Urinary bladder (tissue), 3 donors: ENCODE measurements at regions not wholly inside any gene's neighbourhood (a gene's known extent, or its start where the extent isn't known, plus 50 kb on each side); places are given as distances from the start of the nearest gene placed in this dataset.

ENCODE experiments used
- DNase-seq: peaks from one replicate; pipeline ENCODE4 v3.0.0-alpha.2; 2015; ENCODE audit errors: extremely low spot score
- H3K27ac ChIP-seq: one replicate; pipeline ENCODE4 v1.5.1; 2013; ENCODE audit warnings: low read depth, mild to moderate bottlenecking, moderate library complexity
- H3K36me3 ChIP-seq: one replicate; pipeline ENCODE4 v1.6.1; 2013; ENCODE audit warnings: mild to moderate bottlenecking, moderate library complexity; ENCODE audit not compliant: insufficient read depth
- H3K4me1 ChIP-seq: one replicate; pipeline ENCODE4 v1.6.1; 2013; ENCODE audit warnings: mild to moderate bottlenecking, moderate library complexity; ENCODE audit not compliant: insufficient read depth
- H3K4me3 ChIP-seq: one replicate; pipeline ENCODE4 v1.5.1; 2013; ENCODE audit warnings: low read depth, low read length
- WGBS: extraction: QIAGEN DNeasy Blood & Tissue Kit; methylation state at CpG from one replicate; pipeline ENCODE4 v1.1.7; 2013; 5-methylcytosine and 5-hydroxymethylcytosine counted together
- donor health status: healthy with polysubstance abuse.
- donor health status: healthy.

DNA sequence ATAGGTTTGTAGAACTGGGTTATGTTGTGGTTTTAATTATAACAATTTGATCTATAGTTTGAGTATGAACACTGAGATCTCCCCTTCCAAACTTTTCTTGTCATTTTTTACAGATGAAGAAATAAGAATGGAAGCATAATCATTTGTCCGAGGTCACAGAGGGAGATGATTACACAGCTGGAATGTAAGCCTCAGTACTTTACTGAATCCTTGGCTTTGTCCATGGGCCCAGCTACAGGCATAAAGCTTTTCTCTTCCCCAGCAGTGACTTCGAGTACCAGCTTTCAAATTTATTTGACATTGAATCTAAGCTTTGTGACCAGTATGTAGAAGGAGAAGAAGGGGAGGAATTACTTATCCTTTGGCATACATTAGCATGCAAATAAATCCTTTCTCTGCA, 80.9 kb upstream of the DCBLD2 start:
- WGBS, result 51% methylated on average over 2 of the region's 2 CpGs
- H3K27ac ChIP-seq, result no peak overlapping the region
- H3K4me3 ChIP-seq, result no peak overlapping the region
- H3K36me3 ChIP-seq, result no peaks in the 10 kb centered on the region
- no peaks in the 10 kb centered on the region for H3K4me1 ChIP-seq
- no peak for DNase-seq

DNA sequence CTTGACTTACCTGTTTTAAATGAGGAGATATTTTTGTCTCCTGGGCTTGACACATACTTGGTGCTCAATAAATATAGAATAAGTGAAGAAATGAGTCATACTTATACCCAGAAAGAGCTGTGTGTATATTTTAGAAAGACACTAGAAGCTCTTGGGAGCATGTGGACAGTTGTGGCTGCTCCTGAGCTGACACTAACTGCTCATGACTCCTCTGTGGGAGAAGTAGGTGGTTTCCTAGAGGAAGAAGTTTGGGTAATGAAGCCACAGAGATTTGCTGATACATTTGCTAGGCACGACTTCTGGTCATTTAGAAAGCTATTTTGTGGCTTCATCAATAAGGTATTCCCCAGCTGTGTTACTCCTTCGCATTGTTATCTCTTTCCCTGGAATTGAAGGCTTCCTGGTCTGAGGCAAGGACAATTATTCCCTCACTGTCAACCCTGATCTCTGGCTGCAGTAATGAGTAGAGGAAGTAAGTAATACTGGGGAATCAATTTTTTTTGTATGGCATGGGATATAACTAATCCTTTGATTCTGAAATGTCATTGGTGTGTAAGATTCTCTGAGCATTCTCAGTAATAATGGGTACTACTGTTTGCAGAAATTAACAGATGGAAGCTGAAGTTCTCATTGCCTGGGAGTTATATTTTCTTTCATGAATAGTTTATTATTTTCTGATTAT, 79.6 kb upstream of the DCBLD2 start:
- WGBS, result 55% methylated on average over 2 of the region's 2 CpGs
- H3K27ac ChIP-seq, result no peak overlapping the region

DNA sequence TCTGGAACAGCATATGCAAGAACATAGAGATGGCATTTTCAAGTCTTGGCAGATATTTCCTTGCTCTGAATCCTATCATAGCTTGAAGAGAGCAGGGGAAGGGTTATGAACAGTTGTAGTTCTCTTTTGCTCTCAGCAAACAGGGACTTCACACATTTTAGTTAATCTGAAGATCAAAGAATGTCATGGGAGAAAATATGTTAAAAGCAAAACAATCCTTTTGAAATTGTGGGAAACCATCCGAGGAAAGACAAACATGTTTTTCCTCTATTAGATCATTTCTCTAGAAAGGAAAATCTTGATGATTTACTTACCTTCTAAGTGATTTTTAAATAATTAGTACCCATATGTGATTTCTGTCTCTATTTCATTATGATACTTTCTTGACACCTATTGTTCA, 77.8 kb upstream of the DCBLD2 start:
- Histone ChIP-seq H3K27ac (no peak overlapping the region), H3K36me3 (no peaks in the 10 kb centered on the region), H3K4me3 (no peak overlapping the region), H3K4me1 (no peaks in the 10 kb centered on the region)
- DNase-seq, result no peak
- 70% methylated on average over 1 of the region's 1 CpG for WGBS

More for the DNA sequence above, 79.6 kb upstream of the DCBLD2 start:
- Histone ChIP-seq H3K36me3 (no peaks in the 10 kb centered on the region), H3K4me1 (no peaks in the 10 kb centered on the region), H3K4me3 (no peak overlapping the region)
- DNase-seq, result no peak

- no peak overlapping the region for H3K4me3 ChIP-seq
- no peaks in the 10 kb centered on the region for H3K4me1 ChIP-seq
- H3K36me3 ChIP-seq, result no peaks in the 10 kb centered on the region
- 88% methylated on average over 3 of the region's 3 CpGs for WGBS
- DNase-seq, result no peak
- no peak overlapping the region for H3K27ac ChIP-seq
Measured at GRCh38 chr3:98978068-98978811, 76.7 kb upstream of the DCBLD2 start.

DNA sequence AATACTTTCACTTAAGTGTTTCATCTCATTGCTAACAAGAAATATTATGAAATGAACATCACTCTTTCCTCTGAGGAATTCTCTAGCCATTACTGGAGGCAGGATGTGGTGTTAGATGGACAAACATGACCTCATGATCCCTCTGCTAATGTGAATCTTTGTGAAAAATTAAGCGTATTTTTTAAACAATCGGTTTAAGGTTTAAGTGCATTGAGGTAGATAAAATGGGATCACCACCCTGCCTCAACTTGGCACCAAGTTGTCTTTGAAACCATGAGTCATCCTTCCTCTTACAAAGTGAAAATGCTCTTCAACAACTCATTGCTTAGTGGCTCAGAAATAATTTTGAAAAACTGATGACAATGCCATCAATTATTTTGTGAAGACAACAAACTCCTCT, 76.0 kb upstream of the DCBLD2 start:
- 73% methylated on average over 2 of the region's 2 CpGs for WGBS
- no peak for DNase-seq
- H3K4me1 ChIP-seq, result no peaks in the 10 kb centered on the region
- no peak overlapping the region for H3K27ac ChIP-seq
- no peak overlapping the region for H3K4me3 ChIP-seq
- H3K36me3 ChIP-seq, result no peaks in the 10 kb centered on the region

DNA sequence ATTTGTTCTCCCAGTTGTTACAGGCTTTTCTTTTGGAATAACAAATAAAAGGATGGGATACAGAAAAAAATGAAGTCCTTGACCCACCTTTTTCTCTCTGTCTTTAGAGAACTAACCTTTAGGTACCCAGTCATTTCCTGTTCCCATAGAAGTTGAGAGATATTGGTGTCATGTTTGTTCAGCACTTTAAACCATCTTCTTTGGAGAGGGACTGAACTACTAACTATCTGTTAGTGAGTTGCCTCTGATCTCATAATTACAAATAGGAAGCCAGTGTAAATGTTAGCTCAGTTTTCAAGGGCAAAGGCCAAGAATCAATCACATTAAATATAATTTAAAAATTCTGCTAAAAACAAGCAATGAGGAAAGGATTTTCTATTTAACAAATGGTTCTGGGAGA, 72.9 kb upstream of the DCBLD2 start:
- no peaks in the 10 kb centered on the region for H3K36me3 ChIP-seq
- no peak overlapping the region for H3K4me3 ChIP-seq
- no peak overlapping the region for H3K27ac ChIP-seq
- no peaks in the 10 kb centered on the region for H3K4me1 ChIP-seq
- DNase-seq, result no peak

DNA sequence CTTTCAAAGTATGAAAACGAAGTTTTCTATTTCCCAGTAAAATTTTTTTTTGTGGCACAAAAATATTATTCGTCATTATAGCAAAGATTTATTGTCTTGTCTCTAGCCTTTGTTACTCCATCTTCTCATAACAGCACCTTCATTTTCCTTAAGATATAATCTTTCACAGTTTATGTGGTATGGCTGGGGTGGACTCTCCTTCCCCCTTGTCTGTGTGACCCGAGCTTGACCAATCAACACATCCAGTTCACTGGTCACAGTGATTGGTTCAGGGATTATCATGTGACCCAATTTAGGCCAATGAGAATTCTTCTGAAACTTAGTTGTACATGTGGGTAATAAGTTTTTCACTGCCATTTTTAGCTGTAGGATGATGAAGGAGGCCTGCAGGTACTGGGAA, 71.2 kb upstream of the DCBLD2 start:
- H3K4me3 ChIP-seq, result no peak overlapping the region
- no peaks in the 10 kb centered on the region for H3K4me1 ChIP-seq
- 83% methylated on average over 3 of the region's 3 CpGs for WGBS
- H3K27ac ChIP-seq, result no peak overlapping the region
- no peak for DNase-seq
- H3K36me3 ChIP-seq, result no peaks in the 10 kb centered on the region

DNA sequence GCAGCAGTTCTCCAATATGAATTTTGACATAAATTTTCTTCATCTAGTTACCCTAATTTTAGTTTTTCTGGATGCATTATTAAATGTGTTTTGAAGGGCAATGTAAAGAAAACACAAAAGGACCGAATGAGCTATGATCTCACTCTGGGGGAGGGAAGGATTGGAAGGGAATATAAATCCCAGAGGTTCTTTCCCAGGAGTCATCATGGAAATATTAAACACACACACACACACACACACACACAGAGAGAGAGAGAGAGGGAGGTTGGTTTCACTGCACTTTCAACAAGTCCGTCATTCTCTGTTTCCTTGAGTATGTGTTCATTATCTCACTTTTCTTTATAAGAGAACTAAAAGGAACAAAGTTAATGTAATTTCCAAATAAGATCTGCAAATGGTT, 70.7 kb upstream of the DCBLD2 start:
- 37% methylated on average over 2 of the region's 2 CpGs for WGBS
- Histone ChIP-seq H3K4me3 (no peak overlapping the region), H3K27ac (no peak overlapping the region), H3K4me1 (no peaks in the 10 kb centered on the region), H3K36me3 (no peaks in the 10 kb centered on the region)
- peak; percentile 20 for DNase-seq

DNA sequence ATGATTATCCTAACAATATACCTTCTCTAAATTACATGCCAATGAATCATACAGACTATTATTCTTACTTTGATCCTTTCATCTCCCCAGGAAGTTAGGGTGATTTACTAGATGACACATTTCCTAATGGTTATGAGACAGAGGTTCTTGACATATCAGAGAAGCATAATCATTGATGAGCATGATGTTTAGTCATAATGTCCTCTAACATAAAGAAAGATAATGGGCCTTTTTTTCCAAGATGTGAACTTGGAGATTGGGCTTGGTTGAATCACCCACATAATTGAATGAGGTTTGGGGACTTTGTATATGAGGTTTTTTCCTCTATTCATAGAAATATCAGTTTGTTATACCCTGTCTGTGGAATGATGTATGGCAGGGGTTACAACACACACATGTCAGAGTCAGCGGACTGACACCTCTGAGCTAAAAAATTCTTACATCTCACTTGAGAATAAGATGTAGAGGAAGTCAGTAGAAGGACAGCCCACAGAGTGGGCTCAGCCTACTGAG, 69.7 kb upstream of the DCBLD2 start:
- Histone ChIP-seq H3K36me3 (no peaks in the 10 kb centered on the region), H3K4me3 (no peak overlapping the region), H3K4me1 (no peaks in the 10 kb centered on the region), H3K27ac (no peak overlapping the region)
- WGBS, result 94% methylated on average over 1 of the region's 1 CpG
- no peak for DNase-seq

GRCh38 chr3:98969295-98969694, 67.8 kb upstream of the DCBLD2 start:
- no peaks in the 10 kb centered on the region for H3K4me1 ChIP-seq
- H3K36me3 ChIP-seq, result no peaks in the 10 kb centered on the region
- no peak for DNase-seq
- no peak overlapping the region for H3K27ac ChIP-seq
- H3K4me3 ChIP-seq, result no peak overlapping the region

GRCh38 chr3:98968824-98969223, 67.3 kb upstream of the DCBLD2 start:
- Histone ChIP-seq H3K4me3 (no peak overlapping the region), H3K4me1 (no peaks in the 10 kb centered on the region), H3K36me3 (no peaks in the 10 kb centered on the region), H3K27ac (no peak overlapping the region)
- DNase-seq, result no peak
- 69% methylated on average over 4 of the region's 4 CpGs for WGBS

DNA sequence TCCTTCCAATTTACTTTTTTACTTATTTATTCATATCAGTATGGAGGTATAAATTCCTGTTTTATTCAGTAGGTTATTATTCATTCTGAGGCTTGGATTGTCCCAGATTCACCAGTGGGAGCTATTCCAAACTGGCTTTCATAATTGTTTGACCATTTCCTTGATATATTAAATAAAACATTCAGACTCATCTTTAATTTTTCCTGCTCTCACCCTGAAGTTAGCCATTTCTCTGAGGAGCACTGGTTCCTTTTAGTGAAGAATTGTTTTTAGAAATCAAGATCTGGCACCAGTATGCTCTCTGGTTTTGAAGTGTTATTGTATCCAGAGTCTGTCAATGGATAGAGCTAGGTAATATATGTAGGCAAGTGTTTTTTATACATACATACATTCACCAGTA, 66.9 kb upstream of the DCBLD2 start:
- H3K4me1 ChIP-seq, result no peaks in the 10 kb centered on the region
- H3K4me3 ChIP-seq, result no peak overlapping the region
- H3K36me3 ChIP-seq, result no peaks in the 10 kb centered on the region
- no peak for DNase-seq
- no peak overlapping the region for H3K27ac ChIP-seq

DNA sequence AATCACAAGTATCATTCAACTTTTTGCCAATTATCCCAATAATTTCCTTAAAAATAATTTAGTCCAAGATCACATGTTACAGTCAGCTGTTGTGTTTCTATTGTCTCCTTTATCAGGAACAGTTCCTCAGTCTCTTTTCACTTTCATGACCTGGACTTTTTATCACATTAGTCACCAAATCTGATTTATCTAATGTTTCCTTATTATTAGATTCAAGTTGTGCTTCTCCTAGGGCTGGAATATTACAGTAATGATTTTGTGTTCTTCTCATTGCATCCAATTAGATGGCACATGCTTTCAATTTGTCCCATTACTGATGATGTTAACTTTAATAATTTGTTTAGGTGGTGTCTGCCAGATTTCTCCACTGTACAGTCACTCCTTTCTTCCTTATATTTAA, 66.3 kb upstream of the DCBLD2 start:
- Histone ChIP-seq H3K36me3 (no peaks in the 10 kb centered on the region), H3K4me1 (no peaks in the 10 kb centered on the region), H3K4me3 (no peak overlapping the region), H3K27ac (no peak overlapping the region)
- no peak for DNase-seq

DNA sequence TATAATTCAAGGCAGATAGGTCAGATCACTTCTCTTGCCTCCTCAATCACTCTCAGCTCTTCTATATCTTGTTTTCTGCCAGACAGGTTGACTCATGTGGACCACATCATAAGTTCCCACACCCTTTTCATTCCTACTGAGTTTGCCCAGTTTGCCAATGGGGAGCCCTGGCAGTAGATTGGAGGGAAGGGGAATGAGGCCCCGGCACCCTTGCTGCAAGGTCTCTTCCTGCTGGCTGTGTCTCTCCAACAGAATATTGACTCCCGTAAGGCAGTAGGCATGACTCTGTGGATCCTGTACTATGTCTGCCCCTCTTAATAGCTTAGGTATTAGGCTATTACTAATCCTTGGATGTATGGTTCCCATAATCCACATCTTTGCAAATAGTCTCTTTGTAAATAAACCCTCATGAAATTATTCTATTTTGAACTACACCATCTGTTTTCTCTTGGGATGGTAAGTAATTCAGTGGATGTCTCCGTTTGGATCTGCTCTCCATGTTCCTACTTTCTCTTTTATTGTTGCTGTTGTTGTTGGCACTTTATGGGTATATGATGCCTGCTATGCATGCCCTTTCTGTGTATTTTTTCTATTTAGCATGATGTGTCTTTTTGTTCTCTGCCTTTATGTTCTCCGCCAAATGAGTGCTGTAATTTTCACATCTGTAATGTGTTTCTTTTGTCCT, 65.5 kb upstream of the DCBLD2 start:
- no peak overlapping the region for H3K27ac ChIP-seq
- DNase-seq, result no peak
- no peaks in the 10 kb centered on the region for H3K36me3 ChIP-seq
- 88% methylated on average over 4 of the region's 4 CpGs for WGBS
- H3K4me1 ChIP-seq, result no peaks in the 10 kb centered on the region
- no peak overlapping the region for H3K4me3 ChIP-seq
